HG02884 (cell line): ENCODE measurements at regions not wholly inside any gene's neighbourhood (a gene's known extent, or its start where the extent isn't known, plus 50 kb on each side); places are given as distances from the start of the nearest gene placed in this dataset.

Source experiments
- ATAC-seq: cut with Tn5 transposase; IDR thresholded peaks from one replicate; pipeline ENCODE4 v1.9.1; 2021; ENCODE audit warnings: mild to moderate bottlenecking, moderate library complexity; ENCODE audit not compliant: unreplicated experiment

DNA sequence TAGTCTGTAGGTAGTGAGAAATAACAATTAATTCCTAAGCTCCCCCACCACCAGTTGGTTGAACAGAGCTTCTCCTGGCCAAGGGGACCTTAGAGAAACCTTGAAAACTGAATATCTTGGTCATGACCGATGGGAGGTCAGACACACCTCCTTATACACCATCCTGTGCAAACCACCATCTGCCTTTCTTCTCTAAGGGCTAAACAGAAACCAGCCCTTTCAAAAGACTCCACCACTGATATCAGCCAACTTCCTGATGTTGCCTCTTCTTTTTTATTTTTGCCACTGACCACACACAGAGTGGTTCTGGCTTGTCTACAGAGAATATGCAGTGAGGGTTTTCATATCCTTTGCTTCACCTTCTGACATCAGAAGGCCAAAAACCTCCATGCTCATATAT lies 977.7 kb upstream of the SEL1L start:
- no peak for ATAC-seq

DNA sequence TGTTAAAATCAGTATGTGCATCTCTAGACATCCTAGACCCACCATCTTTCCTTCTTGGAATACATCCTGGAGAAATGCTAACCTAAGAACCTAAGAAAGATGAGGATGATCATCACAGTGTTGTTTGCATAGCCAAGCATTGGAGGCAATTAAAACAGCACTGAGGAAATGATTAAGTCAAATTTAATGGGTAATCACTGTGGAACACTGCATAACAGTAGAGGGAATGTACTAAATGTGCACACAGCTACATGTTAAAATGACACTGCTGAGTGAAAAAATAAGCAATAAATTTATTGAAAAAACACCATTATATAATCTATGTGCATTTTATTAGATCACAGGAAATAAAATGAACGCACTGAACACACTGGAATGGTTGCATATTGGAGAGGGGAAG lies 987.1 kb upstream of the SEL1L start:
- ATAC-seq: no peak

DNA sequence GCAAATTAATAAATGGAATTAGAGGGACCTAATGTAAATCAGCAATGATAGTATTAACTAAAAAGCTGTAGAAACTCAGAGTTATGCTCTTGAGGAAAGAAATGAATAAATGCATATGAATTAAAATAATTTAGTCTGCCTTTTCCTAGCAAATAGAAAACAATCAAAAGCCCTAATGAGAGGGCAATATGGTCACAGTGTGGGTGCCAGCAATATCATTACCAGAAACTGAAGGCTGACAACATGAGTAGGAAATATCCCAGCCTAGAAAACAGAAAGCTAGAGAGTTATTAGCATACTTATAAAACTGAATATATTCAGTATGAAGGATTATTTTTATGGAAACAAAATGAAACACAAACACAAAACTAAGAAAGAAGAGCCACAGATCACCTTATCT lies 987.5 kb upstream of the SEL1L start:
- no peak for ATAC-seq

DNA sequence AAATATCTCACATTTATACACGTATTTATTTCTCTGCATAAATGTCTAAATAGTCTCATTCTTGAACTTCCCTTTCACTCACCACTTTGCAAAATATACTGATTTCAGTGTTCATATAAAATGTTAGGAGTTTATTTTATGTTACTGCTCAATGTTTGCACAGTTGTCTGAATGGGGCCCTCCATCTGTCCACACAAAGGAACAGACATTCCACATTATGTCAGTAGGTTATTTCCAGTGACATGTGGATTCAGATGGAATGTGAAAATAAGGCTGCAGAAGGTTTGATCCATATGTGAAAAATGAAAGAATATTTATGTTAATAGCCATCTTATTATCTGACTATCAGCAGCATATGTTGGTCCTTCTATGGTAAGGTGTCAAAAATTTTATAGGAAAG lies 994.4 kb upstream of the SEL1L start:
- ATAC-seq: no peak

DNA sequence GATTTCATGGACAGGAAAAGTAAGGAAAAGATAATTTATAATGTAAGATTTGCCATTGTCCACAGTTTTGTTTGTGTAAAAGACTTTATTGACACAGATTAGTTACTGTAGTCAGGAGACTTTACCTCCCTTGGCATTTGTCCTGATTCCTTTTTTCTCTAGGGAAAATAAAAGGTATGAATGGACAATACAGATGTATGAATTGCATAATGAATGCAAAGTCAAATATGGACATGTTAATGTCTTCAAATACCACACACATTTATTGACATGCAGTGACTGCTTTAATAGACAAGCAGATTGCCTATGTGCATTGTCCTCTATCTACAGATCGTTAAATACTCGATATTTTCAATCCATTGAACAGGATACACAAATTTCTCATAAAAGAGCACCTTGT lies 999.7 kb upstream of the SEL1L start:
- ATAC-seq: no peak

DNA sequence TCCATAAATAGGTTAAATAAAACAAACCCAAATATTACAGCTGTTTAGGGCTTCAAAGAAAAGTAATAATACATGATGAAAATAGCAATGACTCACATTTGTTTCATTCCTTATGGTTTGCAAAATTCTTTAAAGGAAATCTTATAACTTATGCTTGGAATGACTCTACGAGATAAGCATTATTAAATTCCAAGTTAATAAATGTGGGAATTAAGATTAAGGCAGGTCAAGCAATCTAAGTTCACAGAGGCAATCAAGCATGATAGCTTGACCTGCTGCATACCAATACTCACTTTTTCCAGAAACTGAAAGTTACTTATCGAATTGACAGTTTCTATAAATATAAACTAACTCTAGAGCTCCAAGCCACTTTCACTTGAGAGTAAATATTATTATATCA lies 1002.9 kb upstream of the SEL1L start:
- no peak for ATAC-seq

DNA sequence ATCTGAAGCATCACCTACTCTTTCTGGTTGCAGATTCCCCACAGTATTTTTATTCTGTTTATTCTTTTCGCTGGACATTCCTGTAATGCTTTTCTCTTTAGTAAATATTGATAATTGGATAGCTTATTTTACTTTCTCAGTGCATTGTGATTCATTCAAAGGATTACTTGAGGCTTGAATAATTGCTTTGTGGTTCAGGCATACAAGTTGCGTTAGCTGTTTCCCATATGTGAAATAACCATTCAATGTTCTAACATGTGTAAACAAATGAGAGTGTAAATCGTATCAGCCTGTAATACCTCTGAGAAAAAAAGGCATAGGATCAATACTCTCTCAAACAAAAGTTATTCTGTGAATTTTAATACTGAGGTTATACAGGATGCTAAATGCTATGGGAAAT lies 1004.2 kb upstream of the SEL1L start:
- no peak for ATAC-seq

DNA sequence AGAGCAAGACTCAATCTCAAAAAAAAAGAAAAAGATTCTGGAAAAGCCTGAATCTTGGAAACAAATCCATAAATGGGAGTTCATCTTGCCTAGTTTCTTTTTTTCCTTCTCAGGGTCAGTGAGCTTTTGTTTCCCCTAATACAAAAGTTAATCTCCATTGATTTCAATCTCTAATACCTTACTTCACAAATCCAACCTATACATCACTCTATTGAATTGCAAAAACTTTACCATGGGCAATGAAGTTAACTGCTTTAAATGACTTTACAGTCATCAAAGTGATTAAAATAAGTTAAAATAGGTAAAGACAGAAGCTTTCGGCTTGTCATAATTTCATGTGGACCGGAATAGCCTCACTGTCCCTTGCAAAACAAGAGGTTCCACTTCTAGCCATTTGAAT lies 1012.7 kb upstream of the SEL1L start:
- no peak for ATAC-seq

DNA sequence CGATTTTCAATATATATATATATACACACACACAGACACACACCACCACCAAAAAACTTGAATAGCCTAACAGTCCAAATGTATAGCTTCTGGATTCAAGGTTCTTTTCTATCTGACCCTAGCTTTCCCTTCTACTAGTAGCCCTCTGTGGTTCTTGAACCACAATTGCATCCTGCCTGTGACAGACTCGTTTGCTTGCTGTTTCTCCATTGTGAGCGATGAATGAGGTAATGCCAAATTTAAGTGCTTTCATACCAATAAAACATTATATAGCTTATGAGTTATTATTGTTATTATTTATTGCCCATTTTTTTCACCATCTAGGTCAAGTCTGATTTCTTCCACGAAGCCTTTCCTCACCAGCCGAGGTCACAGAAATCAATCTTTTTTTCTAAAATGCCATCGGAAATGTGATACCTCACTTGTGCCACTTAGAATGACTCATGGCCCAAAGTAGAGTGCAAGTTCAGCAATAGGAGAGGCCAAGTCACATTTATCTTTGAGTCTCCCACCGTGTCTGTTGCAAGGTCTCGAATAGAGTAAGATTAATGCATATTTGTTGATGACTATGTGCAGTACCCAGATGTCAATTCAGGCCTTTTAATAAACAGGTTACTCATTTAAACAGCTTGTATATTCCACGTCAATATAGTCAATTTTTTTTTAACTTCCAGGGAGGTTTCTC lies 1015.8 kb upstream of the SEL1L start:
- no peak for ATAC-seq

DNA sequence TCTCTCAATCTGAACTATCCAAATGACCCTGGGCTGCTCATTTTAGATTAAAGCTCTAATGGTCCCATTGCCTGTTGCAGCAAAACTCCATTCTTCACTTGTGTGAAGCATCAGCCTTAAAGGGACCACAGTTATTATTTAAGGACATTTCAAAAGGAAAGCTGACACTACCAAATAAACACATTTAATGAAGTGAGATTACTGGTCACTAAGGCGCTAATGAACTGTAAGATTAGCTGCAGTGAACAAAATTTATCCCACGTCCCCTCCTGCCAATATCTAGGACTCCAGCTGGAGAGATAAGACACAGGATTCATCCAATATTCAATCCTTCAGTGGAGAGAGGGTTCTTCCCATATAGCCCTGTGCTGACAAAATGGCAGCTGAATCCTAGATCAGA lies 1029.2 kb upstream of the SEL1L start:
- no peak for ATAC-seq

DNA sequence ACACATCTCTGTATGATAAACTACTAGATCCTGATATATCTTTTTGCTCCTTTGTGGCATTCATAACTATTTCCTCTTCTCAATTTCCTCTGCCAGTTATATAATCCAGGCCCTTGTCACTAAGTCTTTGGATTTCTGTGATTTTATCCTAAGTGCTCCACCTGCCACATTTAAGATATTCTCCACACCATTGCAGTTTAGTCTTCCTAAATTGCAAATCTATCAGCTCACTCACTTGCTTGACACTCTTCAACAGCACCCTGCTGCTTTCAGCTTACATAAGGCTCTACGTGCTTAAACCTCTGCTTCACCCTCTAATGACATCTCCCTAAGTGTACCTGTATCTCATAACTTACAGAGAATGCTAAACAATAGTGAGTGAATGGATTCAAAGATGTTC lies 1032.2 kb upstream of the SEL1L start:
- ATAC-seq: no peak

DNA sequence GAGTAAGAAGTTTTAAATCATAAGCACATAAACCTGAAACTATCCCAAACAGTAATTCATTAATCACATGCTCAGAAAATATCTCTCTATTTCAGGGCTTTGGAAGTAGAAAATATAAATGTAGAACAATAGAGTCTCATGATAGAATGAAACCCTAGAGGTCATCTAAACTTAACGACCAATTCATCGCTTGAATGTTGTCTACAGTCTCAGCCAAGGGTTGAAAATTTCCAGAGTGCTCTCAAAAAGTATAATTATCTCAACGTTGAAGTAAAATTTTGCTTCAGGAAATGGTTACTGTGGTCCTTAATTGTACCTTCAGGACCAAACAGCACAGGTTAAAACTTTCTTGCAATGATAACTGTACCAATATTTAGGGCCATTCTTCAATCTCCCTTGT lies 1053.6 kb upstream of the SEL1L start:
- ATAC-seq: no peak

DNA sequence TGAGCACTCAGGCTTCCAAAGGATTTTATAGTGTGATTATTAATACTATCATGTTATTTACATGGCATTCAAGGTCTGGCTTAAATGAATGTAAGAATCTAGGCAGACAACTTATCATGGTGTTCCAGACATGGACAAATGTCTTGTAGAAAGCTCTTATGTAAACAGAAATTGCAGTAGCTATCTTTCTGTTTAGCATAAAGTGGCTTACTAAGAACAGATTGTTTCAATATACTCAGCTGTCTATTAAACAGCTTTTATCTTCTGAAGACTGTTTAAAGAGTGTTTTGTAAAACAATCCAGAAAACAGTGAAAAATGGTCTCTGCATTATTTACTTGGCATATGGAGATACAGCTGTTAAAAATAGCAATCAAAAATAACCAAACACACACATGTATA lies 1061.8 kb upstream of the SEL1L start:
- ATAC-seq: no peak

DNA sequence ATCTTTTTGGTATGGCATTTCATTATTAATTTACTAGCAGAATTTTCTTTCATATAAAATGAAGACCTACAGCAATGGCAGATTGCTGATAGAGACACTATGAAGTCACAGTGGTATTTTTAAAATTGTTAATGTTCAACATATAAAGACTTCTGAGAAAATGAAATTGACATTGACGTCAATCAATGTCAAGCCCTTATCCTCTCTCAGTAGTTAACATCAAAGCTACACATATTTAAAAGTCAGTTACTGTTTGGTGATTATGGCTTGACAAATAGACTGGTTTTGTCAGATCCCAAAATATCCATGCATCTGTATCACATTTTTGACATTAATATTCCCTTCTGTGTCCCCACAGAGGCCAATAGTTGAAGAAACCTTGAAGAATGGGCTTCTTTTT lies 1069.1 kb upstream of the SEL1L start:
- no peak for ATAC-seq

DNA sequence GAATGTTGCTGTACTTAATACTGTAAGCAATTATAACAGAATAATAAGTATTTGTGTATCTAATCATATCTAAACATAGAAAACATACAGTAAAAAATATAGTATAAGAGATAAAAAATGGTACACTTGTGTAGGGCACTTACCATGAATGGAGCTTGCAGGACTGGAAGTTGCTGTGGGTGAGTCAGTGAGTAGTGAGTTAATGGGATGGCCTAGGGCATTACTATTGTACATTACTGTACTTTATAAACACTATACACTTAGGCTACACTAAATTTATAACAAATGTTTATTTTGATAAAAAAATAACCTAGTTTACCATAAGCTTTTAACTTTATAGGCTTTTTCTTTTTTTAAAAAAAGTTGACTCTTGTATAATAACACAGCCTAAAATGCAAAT lies 1071.2 kb upstream of the SEL1L start:
- no peak for ATAC-seq

DNA sequence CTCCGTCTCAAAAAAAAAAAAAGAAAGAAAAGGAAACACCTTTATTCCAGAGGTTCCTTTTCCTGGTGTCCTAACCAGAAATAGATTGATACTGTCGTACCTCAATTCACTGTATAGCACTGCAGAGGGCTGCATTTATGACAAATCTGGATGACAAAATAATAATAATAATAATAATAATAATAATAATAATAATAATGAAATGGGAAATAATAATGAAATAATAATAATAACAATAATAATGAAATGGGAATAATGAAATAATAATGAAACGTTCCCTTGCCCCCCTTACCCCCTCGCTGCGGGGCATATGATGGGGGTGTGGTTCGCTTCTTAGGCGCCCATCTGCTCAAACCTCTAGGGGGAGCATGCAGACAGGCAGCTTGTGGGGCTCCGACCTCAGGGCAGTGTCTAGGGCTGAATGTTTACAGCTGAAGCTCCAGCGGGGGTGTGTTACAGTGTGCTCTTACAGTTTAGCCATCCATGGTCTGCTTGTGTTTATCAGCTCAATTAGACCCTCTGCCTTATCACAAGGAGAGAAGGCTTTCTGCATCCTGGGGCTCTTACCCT lies 1088.3 kb upstream of the SEL1L start:
- ATAC-seq: no peak

DNA sequence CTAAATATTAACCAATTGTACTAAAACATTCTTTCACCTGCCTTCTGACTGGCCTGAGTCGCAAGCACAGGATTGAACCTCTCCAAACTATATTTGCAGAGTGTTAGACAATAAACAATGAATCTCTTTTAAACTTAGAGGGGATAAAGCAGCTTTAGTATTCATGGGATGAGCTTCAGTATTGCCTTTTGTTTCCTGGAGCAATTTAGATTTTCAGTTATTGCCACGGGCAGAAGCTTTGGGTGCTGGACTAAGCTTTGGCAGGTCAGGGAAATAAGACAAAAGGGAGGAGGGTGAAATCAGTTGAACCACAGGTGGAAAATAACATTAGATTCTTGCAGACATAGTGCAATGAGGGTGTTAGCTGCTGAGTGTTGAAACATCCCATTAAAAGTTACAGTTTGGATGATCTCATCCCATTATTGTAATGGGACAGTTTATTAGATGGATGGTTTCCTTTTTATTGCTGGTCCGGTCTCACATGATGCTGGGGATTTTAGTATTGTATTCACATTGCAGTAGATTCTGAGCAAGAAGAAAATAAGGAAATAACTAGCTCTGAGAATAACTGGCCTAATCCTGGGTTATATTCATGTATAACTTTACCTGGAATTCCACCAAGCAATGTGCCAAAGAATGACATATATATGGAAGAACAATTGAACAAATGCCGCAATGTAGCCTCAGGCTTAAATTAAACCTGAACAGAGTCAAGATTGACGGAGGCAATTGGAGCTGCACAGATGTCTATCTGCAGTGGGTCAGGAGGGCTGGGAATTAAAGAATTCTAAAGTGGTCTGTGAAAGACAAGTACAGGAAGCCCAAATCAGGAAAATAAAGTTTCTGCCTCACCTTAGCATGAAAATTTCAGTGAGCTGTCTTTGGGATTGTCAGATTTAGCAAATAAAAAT lies 1092.8 kb upstream of the SEL1L start:
- ATAC-seq: no peak

DNA sequence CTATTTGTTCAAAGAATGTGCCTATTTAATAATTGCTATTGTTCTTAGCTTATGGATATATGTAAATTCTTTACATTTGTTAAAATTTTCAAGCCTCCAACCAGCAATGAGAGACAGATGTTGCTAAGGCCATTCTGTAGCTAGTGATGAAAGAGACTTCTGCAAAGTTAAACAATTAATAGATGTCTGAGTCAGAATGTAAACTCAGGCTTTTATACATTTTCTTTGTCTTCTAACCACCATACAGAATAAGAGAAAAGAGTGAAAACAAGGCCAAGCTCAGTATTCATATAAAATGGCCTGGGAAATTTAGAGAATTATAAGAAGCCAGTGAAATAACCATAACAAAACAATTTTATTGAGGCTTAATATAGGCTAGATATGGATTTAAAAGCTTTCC lies 1102.3 kb upstream of the SEL1L start:
- ATAC-seq: no peak

DNA sequence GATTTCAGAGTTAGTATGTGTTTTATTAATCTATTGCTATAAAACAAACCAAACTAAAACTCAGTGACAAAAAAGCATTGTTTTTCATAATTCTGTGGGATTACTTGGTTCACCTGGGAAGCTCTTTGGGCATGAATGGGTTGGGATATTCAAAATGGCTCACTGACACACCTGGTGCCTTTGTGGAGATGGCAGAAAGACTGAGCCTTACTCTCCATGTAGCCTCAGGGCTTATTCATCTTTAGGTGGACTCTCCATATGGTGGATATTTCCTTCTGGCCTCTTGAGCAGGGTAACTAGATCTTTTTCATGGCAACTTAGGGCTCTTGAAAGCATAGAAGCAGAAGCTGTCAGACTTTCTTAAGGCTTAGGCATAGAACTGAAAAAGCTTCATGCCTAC lies 1102.8 kb upstream of the SEL1L start:
- no peak for ATAC-seq

DNA sequence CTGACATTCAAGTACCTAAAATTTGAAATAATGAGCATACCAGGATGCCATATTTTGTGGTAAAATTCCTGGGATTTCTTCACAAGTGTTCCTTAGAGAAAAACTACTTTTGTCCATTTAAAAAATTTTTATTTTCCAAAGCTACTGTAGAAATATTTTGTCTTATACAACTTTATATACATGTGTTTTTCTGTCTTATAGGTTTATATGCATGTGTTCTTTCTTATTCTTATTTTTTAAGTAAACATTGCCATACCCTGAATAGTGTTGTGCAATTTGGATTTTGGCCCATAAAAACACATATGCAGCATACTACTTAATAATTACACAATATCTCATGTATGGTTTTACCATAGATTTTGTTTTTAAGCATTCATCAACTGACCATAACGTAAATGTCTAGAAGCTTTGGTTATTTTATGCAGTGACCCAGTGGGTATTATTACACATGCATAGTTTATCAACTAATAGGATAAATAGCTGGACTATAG lies 1107.4 kb upstream of the SEL1L start:
- no peak for ATAC-seq

DNA sequence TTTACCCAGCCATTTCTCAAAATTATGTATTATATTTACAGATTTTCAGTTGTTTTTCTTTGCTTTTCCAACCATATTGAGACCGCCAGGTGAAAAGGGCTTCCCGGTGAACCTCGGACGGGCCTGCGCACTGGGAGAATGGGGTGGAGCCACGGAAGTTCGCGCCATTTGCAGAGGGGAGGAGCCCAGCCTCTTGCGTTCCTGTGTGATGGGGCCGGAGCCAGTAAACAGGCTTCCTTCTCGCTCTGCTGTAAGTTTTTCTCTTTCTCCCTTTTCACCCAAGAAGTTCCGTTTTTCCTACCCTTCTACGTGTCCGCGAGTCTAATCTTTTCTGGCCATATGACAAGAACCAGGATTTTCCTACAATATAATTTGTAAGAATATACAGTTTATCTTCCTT lies 1108.8 kb upstream of the SEL1L start:
- ATAC-seq: no peak
